Endothelial cell of umbilical vein (primary cell): ENCODE measurements at regions not wholly inside any gene's neighbourhood (a gene's known extent, or its start where the extent isn't known, plus 50 kb on each side); places are given as distances from the start of the nearest gene placed in this dataset.

ENCODE experiments used
- BruUV-seq: library from RNA; stranded (reverse); fragments of 400-500 nt; replicated peaks from 2 replicates; lab custom pipeline; 2021; lab: Mats Ljungman, UMichigan
- CTCF ChIA-PET: fragments of 300-600, 350-600 bp; sonication (Branson Sonifier 250); formaldehyde crosslinking; loops from one replicate; lab custom pipeline; 2021; ENCODE audit warnings: antibody characterized with exemption, inconsistent platforms; lab: Charles Lee
- POLR2A ChIA-PET: fragments of 300-600, 350-600 bp; sonication (Branson Sonifier 250); formaldehyde crosslinking; loops from one replicate; lab custom pipeline; 2021; ENCODE audit warnings: antibody characterized with exemption, inconsistent platforms; lab: Charles Lee
- DNase-seq: peaks from one replicate; pipeline ENCODE4 v3.0.0-alpha.2; 2011; ENCODE audit warnings: low read depth, low spot score
- FAIRE-seq: peaks from 2 replicates; lab custom pipeline; 2011; peaks lifted over from hg19 to GRCh38; lab: Jason Lieb, UNC
- H2AFZ ChIP-seq: 2 replicates; pipeline ENCODE4 v1.6.0; 2012; ENCODE audit warnings: low read depth, low read length, control low read depth, inconsistent platforms
- H3K27ac ChIP-seq: 2 replicates; pipeline ENCODE4 v1.5.1; 2011; ENCODE audit warnings: low read depth, mild to moderate bottlenecking, control low read depth, low read length, moderate library complexity; ENCODE audit not compliant: insufficient read depth
- H3K27me3 ChIP-seq, 2 experiments: 2 replicates each; pipeline versions ENCODE4 v1.6.0 to v1.6.1; 2011; ENCODE audit warnings: low read length in 2 of 2, mixed read lengths in 1 of 2; ENCODE audit not compliant: control insufficient read depth in 2 of 2, insufficient read depth in 2 of 2
- H3K36me3 ChIP-seq, 2 experiments: 2 replicates in 1 of 2; 3 replicates in 1 of 2; pipeline ENCODE4 v1.5.1; 2011; ENCODE audit warnings: low read length in 2 of 2, mild to moderate bottlenecking in 1 of 2, moderate library complexity in 1 of 2; ENCODE audit not compliant: control insufficient read depth in 2 of 2, insufficient read depth in 2 of 2; ENCODE audit errors: extremely low read depth in 1 of 2
- H3K4me1 ChIP-seq: 3 replicates; pipeline ENCODE4 v1.5.1; 2011; ENCODE audit warnings: mild to moderate bottlenecking, low read length; ENCODE audit not compliant: control insufficient read depth, insufficient read depth; ENCODE audit errors: extremely low read depth
- H3K4me2 ChIP-seq: 2 replicates; pipeline ENCODE4 v1.6.1; 2011; ENCODE audit warnings: low read length, control low read depth, mixed read lengths; ENCODE audit not compliant: insufficient read depth
- H3K4me3 ChIP-seq, 3 experiments: fragments of 200-600 bp in 1 of 3; sonication (generic), shearing (Covaris generic) in 1 of 3; replicated peaks in 1 of 3; 2 replicates each; pipeline ENCODE4 v1.5.1; 2011 to 2016; ENCODE audit warnings: control low read depth in 3 of 3, low read length in 3 of 3, mild to moderate bottlenecking in 2 of 3, inconsistent platforms in 1 of 3, low read depth in 1 of 3, moderate library complexity in 1 of 3; ENCODE audit not compliant: insufficient read depth in 1 of 3
- H3K79me2 ChIP-seq: 2 replicates; pipeline ENCODE4 v1.6.0; 2012; ENCODE audit warnings: low read length, inconsistent platforms; ENCODE audit not compliant: control insufficient read depth, insufficient read depth
- H3K9ac ChIP-seq: replicated peaks from 2 replicates; pipeline ENCODE3; 2011; ENCODE audit warnings: low read length, control low read depth; ENCODE audit not compliant: insufficient read depth; ENCODE audit errors: extremely low read depth
- H3K9me1 ChIP-seq: replicated peaks from 3 replicates; pipeline ENCODE4 v1.6.0; 2011; ENCODE audit warnings: mild to moderate bottlenecking, low read length; ENCODE audit not compliant: control insufficient read depth, insufficient read depth; ENCODE audit errors: extremely low read depth
- H3K9me3 ChIP-seq: replicated peaks from 2 replicates; pipeline ENCODE4 v1.5.1; 2012; ENCODE audit warnings: low read length, inconsistent platforms; ENCODE audit not compliant: control insufficient read depth, insufficient read depth
- H4K20me1 ChIP-seq: replicated peaks from 2 replicates; pipeline ENCODE3; 2011; ENCODE audit warnings: mild to moderate bottlenecking, low read length; ENCODE audit not compliant: control insufficient read depth, insufficient read depth; ENCODE audit errors: extremely low read depth
- CTCF ChIP-seq, 2 donors: IDR thresholded peaks; 1 replicate in 1 of 2; 2 replicates in 1 of 2; pipeline ENCODE4 v1.5.1; 2011; ENCODE audit warnings: low read length in 2 of 2, mild to moderate bottlenecking in 2 of 2, moderate library complexity in 2 of 2, control low read depth in 1 of 2, inconsistent platforms in 1 of 2, low read depth in 1 of 2; ENCODE audit not compliant: insufficient read depth in 1 of 2; ENCODE audit errors: extremely low read depth in 1 of 2
- EZH2 ChIP-seq: IDR thresholded peaks from 2 replicates; pipeline ENCODE4 v1.6.1; 2012; ENCODE audit warnings: borderline replicate concordance, low read depth, mild to moderate bottlenecking, moderate library complexity, low read length, inconsistent platforms; ENCODE audit not compliant: severe bottlenecking
- FOS ChIP-seq: IDR thresholded peaks from 2 replicates; pipeline ENCODE4 v1.6.1; 2011; ENCODE audit warnings: mild to moderate bottlenecking, low read length, moderate library complexity, borderline replicate concordance; ENCODE audit not compliant: insufficient read depth
- GATA2 ChIP-seq: IDR thresholded peaks from 2 replicates; pipeline ENCODE4 v1.7.0; 2011; ENCODE audit warnings: low read depth, mild to moderate bottlenecking, moderate library complexity, mixed read lengths, low read length; ENCODE audit not compliant: insufficient read length, insufficient read depth
- JUN ChIP-seq: IDR thresholded peaks from 2 replicates; pipeline ENCODE4 v1.6.1; 2011; ENCODE audit warnings: borderline replicate concordance, low read depth; ENCODE audit not compliant: insufficient read length, insufficient read depth
- MAX ChIP-seq: IDR thresholded peaks from 2 replicates; pipeline ENCODE4 v1.6.1; 2011; ENCODE audit not compliant: insufficient read depth, insufficient read length
- MYC ChIP-seq: IDR thresholded peaks from one replicate; pipeline ENCODE4 v1.6.1; 2011; ENCODE audit warnings: mild to moderate bottlenecking, low read depth, low read length
- POLR2A ChIP-seq: IDR thresholded peaks from 2 replicates; pipeline ENCODE4 v1.6.1; 2012; ENCODE audit warnings: low read depth, mild to moderate bottlenecking, control low read depth, low read length
- POLR2AphosphoS5 ChIP-seq: IDR thresholded peaks from 2 replicates; pipeline ENCODE4 v1.6.1; 2012; ENCODE audit warnings: low read depth, mild to moderate bottlenecking, control low read depth, low read length, moderate library complexity; ENCODE audit not compliant: insufficient read depth
- dilution Hi-C: fragments of 300-500 bp; cut with MboI; formaldehyde crosslinking; loops from one replicate; pipeline ENCODE4 v1.15.0; 2019; ENCODE audit warnings: low sequenced_read_pairs; ENCODE audit not compliant: extremely low pct_ligation_motif_present
- intact Hi-C: fragments of 100-400 bp; cut with micrococcal nuclease; formaldehyde crosslinking; loops from one replicate; pipeline ENCODE4 v1.10.0; 2022

- Histone ChIP-seq H3K4me3 (no peak overlapping the region), H4K20me1 (no peaks in the 10 kb centered on the region), H3K9ac (no peak overlapping the region), H2AFZ (no peak overlapping the region), H3K79me2 (no peaks in the 10 kb centered on the region), H3K4me1 (no peaks in the 10 kb centered on the region), H3K4me2 (no peak overlapping the region), H3K27me3 (no peaks in the 10 kb centered on the region), H3K27ac (no peak overlapping the region), H3K9me3 (no peaks in the 10 kb centered on the region), H3K9me1 (no peaks in the 10 kb centered on the region), H3K36me3 (no peaks in the 10 kb centered on the region)
- FAIRE-seq (no peak), DNase-seq (no peak)
- no peak for TF ChIP-seq JUN
- no peak for TF ChIP-seq POLR2AphosphoS5
- TF ChIP-seq CTCF (IDR thresholded peaks at IDR 0.05; ENCODE audit: extremely low read depth in 1 of 2, insufficient read depth in 1 of 2, low read depth in 1 of 2, low read length in 2 of 2): no peak
- TF ChIP-seq MYC: no peak
- TF ChIP-seq MAX: no peak
- TF ChIP-seq FOS: no peak
- TF ChIP-seq GATA2: no peak
- no peak for TF ChIP-seq POLR2A
- TF ChIP-seq EZH2: no peak
- BruUV-seq: no TSS peak
- CTCF ChIA-PET: interaction anchor here (1.6 kb wide), 1 partner anchor 135 kb away, joined by 4 read pairs; no protein-coding TSS in a partner anchor
- intact Hi-C loops: no loop called here
- POLR2A ChIA-PET: no interaction called here
- dilution Hi-C loops: no loop called here
These were observed 272.4 kb downstream of the KCNE4 start for GRCh38 chr2:223324402-223324801.
